ENCODE measurements at regions not wholly inside any gene's neighbourhood (a gene's known extent, or its start where the extent isn't known, plus 50 kb on each side); places are given as distances from the start of the nearest gene placed in this dataset.
A peak's percentile ranks its signal among the peaks of the same experiment; 100 is the strongest.

GRCh38 chr1:17932164-17932563 is 175.4 kb upstream of the IGSF21 start:
- no peak for TF ChIP-seq ZNF8 (CRISPR knock-in tag; IDR thresholded peaks at IDR 0.05)
- TF ChIP-seq CSRNP3 (CRISPR knock-in tag; IDR thresholded peaks at IDR 0.05): no peak
- TF ChIP-seq CREB5 (CRISPR knock-in tag; IDR thresholded peaks at IDR 0.05; ENCODE audit: low read depth): no peak
- no peak for TF ChIP-seq TSHZ2 (CRISPR knock-in tag; IDR thresholded peaks at IDR 0.05)
- no peak for TF ChIP-seq CSDC2 (CRISPR knock-in tag; IDR thresholded peaks at IDR 0.05)

GRCh38 chr1:17933501-17933900 is 174.1 kb upstream of the IGSF21 start:
- no peak for TF ChIP-seq ZNF70 (CRISPR knock-in tag; IDR thresholded peaks at IDR 0.05)
- TF ChIP-seq ESRRG (CRISPR knock-in tag; IDR thresholded peaks at IDR 0.05): no peak
- TF ChIP-seq ISL1 (CRISPR knock-in tag; IDR thresholded peaks at IDR 0.05): no peak
- TF ChIP-seq PATZ1 (CRISPR knock-in tag; IDR thresholded peaks at IDR 0.05; ENCODE audit: borderline replicate concordance): no peak
- no peak for TF ChIP-seq PPARA (CRISPR knock-in tag; IDR thresholded peaks at IDR 0.05; ENCODE audit: borderline replicate concordance)
- no peak for TF ChIP-seq ARNTL (CRISPR knock-in tag; IDR thresholded peaks at IDR 0.05; ENCODE audit: borderline replicate concordance, low read depth)

More at GRCh38 chr1:17932164-17932563, 175.4 kb upstream of the IGSF21 start:
- ATAC-seq: no peak

GRCh38 chr1:17933971-17934370 is 173.6 kb upstream of the IGSF21 start:
- peak; percentile 47; the same call in 1 of the 2 replicates for TF ChIP-seq TCF4 (CRISPR knock-in tag; IDR thresholded peaks at IDR 0.05; ENCODE audit: borderline replicate concordance)
- no peak for TF ChIP-seq BACH2 (CRISPR knock-in tag; IDR thresholded peaks at IDR 0.05; ENCODE audit: borderline replicate concordance)
- TF ChIP-seq CREB5 (CRISPR knock-in tag; IDR thresholded peaks at IDR 0.05; ENCODE audit: low read depth): no peak
- no peak for TF ChIP-seq ZC3H10 (CRISPR knock-in tag; IDR thresholded peaks at IDR 0.05)
- peak; percentile 38; the same call in 1 of the 3 replicates for ATAC-seq

More at GRCh38 chr1:17933501-17933900, 174.1 kb upstream of the IGSF21 start:
- ATAC-seq: no peak

GRCh38 chr1:17935230-17935629 is 172.4 kb upstream of the IGSF21 start:
- no peak for ATAC-seq
- no peak for TF ChIP-seq OSR1 (CRISPR knock-in tag; IDR thresholded peaks at IDR 0.05)
- no peak for TF ChIP-seq PPARA (CRISPR knock-in tag; IDR thresholded peaks at IDR 0.05; ENCODE audit: borderline replicate concordance)
- TF ChIP-seq GLIS3 (CRISPR knock-in tag; IDR thresholded peaks at IDR 0.05): no peak
- no peak for TF ChIP-seq CSDC2 (CRISPR knock-in tag; IDR thresholded peaks at IDR 0.05)
- TF ChIP-seq ISL1 (CRISPR knock-in tag; IDR thresholded peaks at IDR 0.05): no peak
- no peak for TF ChIP-seq SNAI2 (CRISPR knock-in tag; IDR thresholded peaks at IDR 0.05)
- no peak for TF ChIP-seq ESRRG (CRISPR knock-in tag; IDR thresholded peaks at IDR 0.05)
- TF ChIP-seq TOX (CRISPR knock-in tag; IDR thresholded peaks at IDR 0.05; ENCODE audit: borderline replicate concordance): no peak
